ENCODE measurements at regions not wholly inside any gene's neighbourhood (a gene's known extent, or its start where the extent isn't known, plus 50 kb on each side); places are given as distances from the start of the nearest gene placed in this dataset.

- TF ChIP-seq CTCF (optimal IDR thresholded peaks at IDR 0.05 in 1 of 3, IDR thresholded peaks at IDR 0.05 in 1 of 3, conservative IDR thresholded peaks at IDR 0.05 in 1 of 3; ENCODE audit: extremely low read depth in 1 of 3, insufficient read depth in 2 of 3, low read length in 3 of 3) (no peak), EZH2 (IDR thresholded peaks at IDR 0.05; ENCODE audit: low read length) (no peak)
Measured at GRCh38 chr7:9836671-9837070, 1137.0 kb upstream of the PHF14 start.

Data from keratinocyte (primary cell).